LNCAP (cell line): ENCODE measurements at regions not wholly inside any gene's neighbourhood (a gene's known extent, or its start where the extent isn't known, plus 50 kb on each side); places are given as distances from the start of the nearest gene placed in this dataset.

ENCODE experiments used
- CTCF ChIP-seq: fragments of 450-650 bp; IDR thresholded peaks from 2 replicates; pipeline ENCODE4 v1.5.1; 2017; ENCODE audit warnings: mild to moderate bottlenecking

- no peak for TF ChIP-seq CTCF
Observed at GRCh38 chr5:85030316-85031084, 645.8 kb upstream of the EDIL3 start.

GRCh38 chr5:85049020-85049419, 664.3 kb upstream of the EDIL3 start:
- TF ChIP-seq CTCF: no peak

GRCh38 chr5:85052826-85053225, 668.1 kb upstream of the EDIL3 start:
- TF ChIP-seq CTCF: no peak

GRCh38 chr5:85069659-85070640, 685.3 kb upstream of the EDIL3 start:
- no peak for TF ChIP-seq CTCF

GRCh38 chr5:85077581-85077980, 692.9 kb upstream of the EDIL3 start:
- TF ChIP-seq CTCF: no peak

- no peak for TF ChIP-seq CTCF
Observed at GRCh38 chr5:85096421-85096820, 711.7 kb upstream of the EDIL3 start.

GRCh38 chr5:85108471-85108870, 723.8 kb upstream of the EDIL3 start:
- no peak for TF ChIP-seq CTCF
